NOMO-1 (cell line): ENCODE measurements at regions not wholly inside any gene's neighbourhood (a gene's known extent, or its start where the extent isn't known, plus 50 kb on each side); places are given as distances from the start of the nearest gene placed in this dataset.

Experiments
- DNase-seq, 2 experiments: peaks; one replicate each; lab custom pipeline; 2025; ENCODE audit not compliant: unreplicated experiment in 2 of 2; lab: John Stamatoyannopoulos, UW

- DNase-seq = peak in 1 of 2 experiments; percentile 2
Observed at GRCh38 chr11:15757048-15757698, 599.2 kb downstream of the SOX6 start.

- DNase-seq = no peak
Observed at GRCh38 chr11:15758857-15759465, 597.4 kb downstream of the SOX6 start.

GRCh38 chr11:15761235-15761634 lies 595.1 kb downstream of the SOX6 start:
- DNase-seq = no peak

GRCh38 chr11:15764326-15764725 lies 592.0 kb downstream of the SOX6 start:
- DNase-seq = peak in 1 of 2 experiments; percentile 58

- DNase-seq = no peak
Observed at GRCh38 chr11:15764948-15765347, 591.4 kb downstream of the SOX6 start.

GRCh38 chr11:15765530-15765929 lies 590.8 kb downstream of the SOX6 start:
- no peak for DNase-seq

- no peak for DNase-seq
Observed at GRCh38 chr11:15768321-15768720, 588.0 kb downstream of the SOX6 start.

GRCh38 chr11:15769203-15769602 lies 587.1 kb downstream of the SOX6 start:
- no peak for DNase-seq

GRCh38 chr11:15770798-15771414 lies 585.4 kb downstream of the SOX6 start:
- peak; percentile 2 to 3 for DNase-seq

GRCh38 chr11:15772547-15772946 lies 583.8 kb downstream of the SOX6 start:
- no peak for DNase-seq

GRCh38 chr11:15772981-15773380 lies 583.4 kb downstream of the SOX6 start:
- DNase-seq = no peak

GRCh38 chr11:15773476-15774387 lies 582.6 kb downstream of the SOX6 start:
- DNase-seq = no peak

GRCh38 chr11:15774388-15774939 lies 581.9 kb downstream of the SOX6 start:
- no peak for DNase-seq

- DNase-seq = no peak
Observed at GRCh38 chr11:15775015-15775541, 581.3 kb downstream of the SOX6 start.

GRCh38 chr11:15775797-15776196 lies 580.5 kb downstream of the SOX6 start:
- no peak for DNase-seq

- DNase-seq = no peak
Observed at GRCh38 chr11:15776366-15776765, 580.0 kb downstream of the SOX6 start.

GRCh38 chr11:15779518-15779917 lies 576.8 kb downstream of the SOX6 start:
- DNase-seq = no peak

GRCh38 chr11:15780382-15780781 lies 576.0 kb downstream of the SOX6 start:
- no peak for DNase-seq

- DNase-seq = no peak
Observed at GRCh38 chr11:15780837-15781236, 575.5 kb downstream of the SOX6 start.

GRCh38 chr11:15783619-15784018 lies 572.7 kb downstream of the SOX6 start:
- no peak for DNase-seq
